ENCODE measurements at regions not wholly inside any gene's neighbourhood (a gene's known extent, or its start where the extent isn't known, plus 50 kb on each side); places are given as distances from the start of the nearest gene placed in this dataset.

DNA sequence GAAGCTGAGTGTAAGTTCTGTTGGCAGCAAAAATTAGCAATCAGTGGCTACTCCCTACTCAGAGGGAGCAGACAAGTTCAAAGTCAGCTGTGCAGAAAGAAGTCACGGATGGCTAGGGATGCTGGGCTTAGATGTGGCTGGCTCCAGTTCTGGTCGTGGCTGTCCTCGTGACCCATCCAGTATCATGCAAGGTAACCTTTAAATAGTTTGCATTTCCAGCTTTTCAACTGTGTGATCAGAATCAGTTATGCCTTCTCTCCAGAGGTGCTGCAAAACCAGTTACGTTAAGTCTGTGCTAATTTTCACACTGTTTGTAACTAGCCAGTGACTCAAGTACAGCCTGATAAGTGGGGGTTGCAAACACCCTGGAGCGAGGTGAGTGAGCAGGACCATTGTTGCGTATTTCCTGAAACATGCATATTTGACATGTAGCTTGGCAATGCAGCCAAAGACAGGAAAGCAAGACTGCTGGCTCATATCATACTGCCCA is 302.4 kb downstream of the ATPSCKMT start:
- H4K20me1 ChIP-seq (ENCODE audit: control insufficient read depth, insufficient read depth, low read length, poor library complexity, severe bottlenecking): no peaks in the 10 kb centered on the region
- no peak overlapping the region for H3K9ac ChIP-seq (ENCODE audit: low read length)
- no peaks in the 10 kb centered on the region for H3K4me1 ChIP-seq (ENCODE audit: control insufficient read depth in 2 of 2, insufficient read depth in 2 of 2, low read length in 2 of 2)
- no peaks in the 10 kb centered on the region for H3K36me3 ChIP-seq (replicated peaks in 1 of 2; ENCODE audit: control extremely low read depth in 1 of 2, control insufficient read depth in 1 of 2, extremely low read depth in 1 of 2, insufficient read depth in 2 of 2, low read length in 1 of 2)
- no peak overlapping the region for H3K4me2 ChIP-seq (replicated peaks; ENCODE audit: low read depth, low read length, poor library complexity, severe bottlenecking)
- 18% methylated on average over 6 of the region's 6 CpGs for WGBS (ENCODE audit: insufficient coverage)
- ChIA-PET CTCF (no interaction called here), POLR2A (no interaction called here)
- no peaks in the 10 kb centered on the region for H3K27me3 ChIP-seq (replicated peaks in 1 of 4; ENCODE audit: control extremely low read depth in 1 of 4, control insufficient read depth in 3 of 4, insufficient read depth in 4 of 4, low read length in 3 of 4)
- TF ChIP-seq, protein P1, sequence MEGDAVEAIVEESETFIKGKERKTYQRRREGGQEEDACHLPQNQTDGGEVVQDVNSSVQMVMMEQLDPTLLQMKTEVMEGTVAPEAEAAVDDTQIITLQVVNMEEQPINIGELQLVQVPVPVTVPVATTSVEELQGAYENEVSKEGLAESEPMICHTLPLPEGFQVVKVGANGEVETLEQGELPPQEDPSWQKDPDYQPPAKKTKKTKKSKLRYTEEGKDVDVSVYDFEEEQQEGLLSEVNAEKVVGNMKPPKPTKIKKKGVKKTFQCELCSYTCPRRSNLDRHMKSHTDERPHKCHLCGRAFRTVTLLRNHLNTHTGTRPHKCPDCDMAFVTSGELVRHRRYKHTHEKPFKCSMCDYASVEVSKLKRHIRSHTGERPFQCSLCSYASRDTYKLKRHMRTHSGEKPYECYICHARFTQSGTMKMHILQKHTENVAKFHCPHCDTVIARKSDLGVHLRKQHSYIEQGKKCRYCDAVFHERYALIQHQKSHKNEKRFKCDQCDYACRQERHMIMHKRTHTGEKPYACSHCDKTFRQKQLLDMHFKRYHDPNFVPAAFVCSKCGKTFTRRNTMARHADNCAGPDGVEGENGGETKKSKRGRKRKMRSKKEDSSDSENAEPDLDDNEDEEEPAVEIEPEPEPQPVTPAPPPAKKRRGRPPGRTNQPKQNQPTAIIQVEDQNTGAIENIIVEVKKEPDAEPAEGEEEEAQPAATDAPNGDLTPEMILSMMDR (IDR thresholded peaks at IDR 0.05): no peak
- no peak for TF ChIP-seq EZH2 (IDR thresholded peaks at IDR 0.05; ENCODE audit: borderline replicate concordance, insufficient read depth, low read depth, low read length, poor library complexity, severe bottlenecking)
- intact Hi-C loops (cut with micrococcal nuclease): no loop called here
- H3K4me1 Mint-ChIP-seq: peaks cover 6% of the 10 kb centered on the region
- ATAC-seq (ENCODE audit: low read depth) (no peak), DNase-seq (no peak)
- no peaks in the 10 kb centered on the region for H3K27me3 Mint-ChIP-seq
- H3K9me3 Mint-ChIP-seq (ENCODE audit: insufficient read depth): no peaks in the 10 kb centered on the region
- no peak overlapping the region for H3K4me3 ChIP-seq (ENCODE audit: control extremely low read depth in 1 of 5, extremely low read depth in 1 of 5, insufficient read depth in 1 of 5, low read depth in 2 of 5, low read length in 4 of 5)
- H2AFZ ChIP-seq (ENCODE audit: insufficient read depth, low read depth, low read length, poor library complexity, severe bottlenecking): no peak overlapping the region
- H3K4me3 Mint-ChIP-seq: no peak overlapping the region
- no peak overlapping the region for H3K27ac Mint-ChIP-seq
- no peaks in the 10 kb centered on the region for H3K79me2 ChIP-seq (ENCODE audit: control insufficient read depth, insufficient read depth, low read length)
- H3K27ac ChIP-seq (ENCODE audit: low read length in 2 of 2): no peak overlapping the region
- peaks cover 0 to 5% (median 0%) of the 10 kb centered on the region in 3 donors for H3K9me3 ChIP-seq (ENCODE audit: control extremely low read depth in 1 of 3, control insufficient read depth in 2 of 3, insufficient read depth in 1 of 3, low read length in 2 of 3)

DNA sequence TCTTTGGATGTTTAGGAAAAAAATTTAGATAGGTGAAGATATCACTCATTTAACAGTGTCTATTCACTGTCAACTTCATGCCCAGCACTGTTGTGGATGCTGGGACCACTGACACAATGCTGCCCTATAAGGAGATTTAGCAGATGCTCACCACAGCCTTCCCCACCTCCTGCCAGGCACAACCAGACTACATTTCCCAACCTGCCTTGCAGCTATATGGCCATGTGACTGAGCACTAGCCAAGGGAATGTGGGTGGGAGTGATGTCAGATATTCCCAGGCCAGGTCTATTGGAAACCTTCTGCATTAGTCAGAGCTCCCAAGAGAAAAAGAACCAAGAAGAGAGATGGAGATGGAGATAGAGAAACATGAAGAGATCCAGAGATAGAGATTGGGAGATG is 302.6 kb upstream of the TAS2R1 start:
- Histone ChIP-seq H3K4me1 (ENCODE audit: control insufficient read depth in 2 of 2, insufficient read depth in 2 of 2, low read length in 2 of 2) (no peaks in the 10 kb centered on the region), H3K79me2 (ENCODE audit: control insufficient read depth, insufficient read depth, low read length) (no peaks in the 10 kb centered on the region), H3K4me2 (replicated peaks; ENCODE audit: low read depth, low read length, poor library complexity, severe bottlenecking) (no peak overlapping the region), H2AFZ (ENCODE audit: insufficient read depth, low read depth, low read length, poor library complexity, severe bottlenecking) (no peak overlapping the region), H4K20me1 (ENCODE audit: control insufficient read depth, insufficient read depth, low read length, poor library complexity, severe bottlenecking) (no peaks in the 10 kb centered on the region), H3K27me3 (replicated peaks in 1 of 4; ENCODE audit: control extremely low read depth in 1 of 4, control insufficient read depth in 3 of 4, insufficient read depth in 4 of 4, low read length in 3 of 4) (no peaks in the 10 kb centered on the region), H3K36me3 (replicated peaks in 1 of 2; ENCODE audit: control extremely low read depth in 1 of 2, control insufficient read depth in 1 of 2, extremely low read depth in 1 of 2, insufficient read depth in 2 of 2, low read length in 1 of 2) (no peaks in the 10 kb centered on the region), H3K27ac (ENCODE audit: low read length in 2 of 2) (no peak overlapping the region), H3K9ac (ENCODE audit: low read length) (no peak overlapping the region), H3K9me3 (ENCODE audit: control extremely low read depth in 1 of 3, control insufficient read depth in 2 of 3, insufficient read depth in 1 of 3, low read length in 2 of 3) (peaks cover 0 to 11% (median 2%) of the 10 kb centered on the region in 3 donors), H3K4me3 (ENCODE audit: control extremely low read depth in 1 of 5, extremely low read depth in 1 of 5, insufficient read depth in 1 of 5, low read depth in 2 of 5, low read length in 4 of 5) (no peak overlapping the region)
- CTCF ChIA-PET: no interaction called here
- no peaks in the 10 kb centered on the region for H3K27me3 Mint-ChIP-seq
- H3K9me3 Mint-ChIP-seq (ENCODE audit: insufficient read depth): peaks cover 17% of the 10 kb centered on the region
- no peak overlapping the region for H3K27ac Mint-ChIP-seq
- TF ChIP-seq, protein P1 (IDR thresholded peaks at IDR 0.05): no peak
- no peak for TF ChIP-seq EZH2 (IDR thresholded peaks at IDR 0.05; ENCODE audit: borderline replicate concordance, insufficient read depth, low read depth, low read length, poor library complexity, severe bottlenecking)
- ATAC-seq (ENCODE audit: low read depth) (no peak), DNase-seq (no peak)
- POLR2A ChIA-PET: no interaction called here
- intact Hi-C loops (cut with micrococcal nuclease): no loop called here
- H3K4me3 Mint-ChIP-seq: no peak overlapping the region
- no peaks in the 10 kb centered on the region for H3K4me1 Mint-ChIP-seq

Measured in B cell (primary cell).